Heart left ventricle (tissue), 16 donors: ENCODE measurements at regions not wholly inside any gene's neighbourhood (a gene's known extent, or its start where the extent isn't known, plus 50 kb on each side); places are given as distances from the start of the nearest gene placed in this dataset.

Experiments
- ATAC-seq, 4 donors: fragments of 200-7000 bp; cut with Tn5 transposase; one replicate each; pipeline ENCODE4 v1.9.1; 2020 to 2022; ENCODE audit warnings: moderate library complexity in 4 of 4, mild to moderate bottlenecking in 3 of 4, moderate number of reproducible peaks in 1 of 4
- DNase-seq, 5 donors: peaks; one replicate each; pipeline ENCODE4 v3.0.0-alpha.2; 2020
- H3K27ac ChIP-seq, 12 donors: fragments of 200-600 bp; sonication (generic) in 4 of 12; one replicate each; pipeline versions ENCODE4 v1.5.0 to v1.8.0; 2016 to 2022; ENCODE audit warnings: mild to moderate bottlenecking in 2 of 12
- H3K27me3 ChIP-seq, 9 donors: fragments of 200-600 bp; sonication (generic) in 2 of 9; one replicate each; pipeline versions ENCODE4 v1.5.1 to v1.8.0; 2016 to 2022; ENCODE audit warnings: mild to moderate bottlenecking in 3 of 9
- H3K36me3 ChIP-seq, 9 donors: fragments of 200-600 bp; sonication (generic) in 2 of 9; one replicate each; pipeline versions ENCODE4 v1.5.0 to v1.8.0; 2018 to 2022; ENCODE audit warnings: mild to moderate bottlenecking in 2 of 9
- H3K4me1 ChIP-seq, 12 donors: fragments of 200-600 bp; sonication (generic) in 4 of 12; one replicate each; pipeline versions ENCODE4 v1.5.0 to v1.8.0; 2016 to 2022; ENCODE audit warnings: mild to moderate bottlenecking in 3 of 12
- H3K4me3 ChIP-seq, 12 donors: fragments of 200-600 bp; sonication (generic) in 4 of 12; one replicate each; pipeline versions ENCODE4 v1.5.0 to v1.8.0; 2017 to 2022; ENCODE audit warnings: mild to moderate bottlenecking in 9 of 12, moderate library complexity in 4 of 12
- H3K9me3 ChIP-seq, 12 donors: fragments of 200-600 bp; sonication (generic) in 4 of 12; one replicate each; pipeline versions ENCODE4 v1.5.0 to v1.8.0; 2016 to 2022; ENCODE audit warnings: mild to moderate bottlenecking in 1 of 12
- CTCF ChIP-seq, 12 donors: fragments of 200-600 bp; sonication (generic) in 4 of 12; IDR thresholded peaks; one replicate each; pipeline versions ENCODE4 v1.5.0 to v1.8.0; 2018 to 2022; ENCODE audit warnings: antibody characterized with exemption in 12 of 12, mild to moderate bottlenecking in 5 of 12
- POLR2A ChIP-seq, 2 donors: fragments of 450-650 bp; IDR thresholded peaks; one replicate each; pipeline ENCODE4 v1.6.1; 2017; ENCODE audit warnings: antibody characterized with exemption in 2 of 2, mild to moderate bottlenecking in 2 of 2, moderate library complexity in 2 of 2
- WGBS, 4 donors: extraction: QIAGEN DNeasy Blood & Tissue Kit in 2 of 4; methylation state at CpG; one replicate each; pipeline versions ENCODE4 v1.1.5 to v1.1.7; 2013 to 2018; 5-methylcytosine and 5-hydroxymethylcytosine counted together
- intact Hi-C, 10 donors: fragments of 100-400 bp; cut with DNase I; formaldehyde crosslinking; loops; one replicate each; pipeline versions ENCODE4 v1.11.1 to v1.14.2; 2022
- donor health status: ischemic (EF 13 %, LVEDD 7.1; RV severe dilation, severe dysfunction).
- donor health status: healthy with polysubstance abuse.
- donor health status: DM: no; HTN: yes; CAD: no.
- donor health status: DM: no; HTN: no; CAD: no.
- donor health status: ischemic (EF 25% LVEDD 6.9; RV normal size, moderate dysfunction).
- donor health status: ischemic (EF 25% LVEDD 5.7; RV mildly dilated, moderate dysfunction).
- donor health status: healthy.
- donor health status: DM: yes; HTN: yes; CAD: no.
- donor health status: ischemic (EF 35%, LVEDD 5.7; RV mildly dilated, moderate dysfunction).
- donor health status: nonischemic (EF 11% LVEDD 7.7; RV severe dilation, severe dysfunction).
- donor health status: DM: yes; HTN: yes; CAD: no.
- donor health status: PGD.
- donor health status: ischemic (EF 29% LVEDD 5.4; RV normal size, mild dysfunction).
- donor health status: nonischemic (EF 23%, LVEDD 6.1; RV moderate dilation, normal function).

GRCh38 chr4:153107246-153107645 lies 97.0 kb upstream of the TRIM2 start:
- TF ChIP-seq POLR2A (IDR thresholded peaks at IDR 0.05) (no peak), CTCF (IDR thresholded peaks at IDR 0.05) (no peak)
- DNase-seq (no peak), ATAC-seq (no peak)
- intact Hi-C loops, result no loop called here
- H3K27me3 ChIP-seq, result peaks cover 0 to 14% (median 0%) of the 10 kb centered on the region in 9 donors
- H3K4me3 ChIP-seq, result no peak overlapping the region
- H3K4me1 ChIP-seq, result no peaks in the 10 kb centered on the region
- no peak overlapping the region for H3K27ac ChIP-seq
- H3K9me3 ChIP-seq, result peaks cover 0 to 9% (median 0%) of the 10 kb centered on the region in 12 donors
- H3K36me3 ChIP-seq, result no peaks in the 10 kb centered on the region
- 72 to 88% (median 82%) methylated on average over 6 to 8 of the region's 8 CpGs for WGBS, 4 donors

GRCh38 chr4:153109296-153109849 lies 94.9 kb upstream of the TRIM2 start:
- no peak for DNase-seq
- H3K4me3 ChIP-seq, result no peak overlapping the region
- no peak for ATAC-seq
- H3K9me3 ChIP-seq, result peaks cover 0 to 9% (median 0%) of the 10 kb centered on the region in 12 donors
- WGBS, 4 donors, result 92 to 97% (median 96%) methylated on average over 3 of the region's 3 CpGs
- no peaks in the 10 kb centered on the region for H3K4me1 ChIP-seq
- intact Hi-C loops, result no loop called here
- no peak overlapping the region for H3K27ac ChIP-seq
- no peaks in the 10 kb centered on the region for H3K36me3 ChIP-seq
- H3K27me3 ChIP-seq, result peaks cover 0 to 14% (median 0%) of the 10 kb centered on the region in 9 donors
- no peak for TF ChIP-seq POLR2A (IDR thresholded peaks at IDR 0.05)

GRCh38 chr4:153110739-153111138 lies 93.5 kb upstream of the TRIM2 start:
- H3K27me3 ChIP-seq, result peaks cover 0 to 12% (median 0%) of the 10 kb centered on the region in 9 donors
- intact Hi-C loops, result no loop called here
- 82 to 87% (median 83%) methylated on average over 6 of the region's 6 CpGs for WGBS, 4 donors
- H3K36me3 ChIP-seq, result no peaks in the 10 kb centered on the region
- DNase-seq (no peak), ATAC-seq (no peak)
- H3K9me3 ChIP-seq, result peaks cover 0 to 4% (median 0%) of the 10 kb centered on the region in 12 donors
- no peak overlapping the region for H3K4me3 ChIP-seq
- peaks cover 0 to 8% (median 0%) of the 10 kb centered on the region in 12 donors for H3K4me1 ChIP-seq
- no peak for TF ChIP-seq CTCF (IDR thresholded peaks at IDR 0.05)
- no peak for TF ChIP-seq POLR2A (IDR thresholded peaks at IDR 0.05)
- no peak overlapping the region for H3K27ac ChIP-seq

GRCh38 chr4:153111426-153112040 lies 92.7 kb upstream of the TRIM2 start:
- Histone ChIP-seq H3K4me1 (peaks cover 0 to 15% (median 0%) of the 10 kb centered on the region in 12 donors), H3K4me3 (no peak overlapping the region), H3K27ac (no peak overlapping the region), H3K27me3 (peaks cover 0 to 6% (median 0%) of the 10 kb centered on the region in 9 donors), H3K9me3 (no peaks in the 10 kb centered on the region), H3K36me3 (no peaks in the 10 kb centered on the region)
- WGBS, 4 donors, result 89 to 93% (median 90%) methylated on average over 10 of the region's 10 CpGs
- no peak for TF ChIP-seq CTCF (IDR thresholded peaks at IDR 0.05)
- no peak for TF ChIP-seq POLR2A (IDR thresholded peaks at IDR 0.05)
- intact Hi-C loops, result no loop called here
- no peak for ATAC-seq
- DNase-seq, result no peak
